ENCODE measurements at regions not wholly inside any gene's neighbourhood (a gene's known extent, or its start where the extent isn't known, plus 50 kb on each side); places are given as distances from the start of the nearest gene placed in this dataset.

GRCh38 chr6:165884813-165885765, 222.0 kb upstream of the PDE10A start:
- H3K4me1 ChIP-seq (ENCODE audit: control insufficient read depth, insufficient read depth, low read length), result no peaks in the 10 kb centered on the region
- ChIA-PET CTCF (interaction anchor here (1.0 to 1.8 kb wide), 3 partner anchors 147 to 221 kb away, joined by 4 to 16 read pairs (median 6); no protein-coding TSS in a partner anchor), POLR2A (interaction anchor here (0.7 kb wide), 1 partner anchor 201 kb away, joined by 9 read pairs; no protein-coding TSS in a partner anchor)
- no TSS peak for BruUV-seq (replicated peaks)
- in situ Hi-C loops (cut with HindIII; ENCODE audit: low pct_unique_long_range_greater_than_20kb, low sequenced_read_pairs), result no loop called here
- intact Hi-C loops (cut with micrococcal nuclease; ENCODE audit: unreplicated experiment), result loop anchor here (2.0 kb wide), 2 partner anchors 214 to 222 kb away; no protein-coding TSS in a partner anchor
- H3K27ac ChIP-seq (ENCODE audit: low read length), result no peak overlapping the region
- DNase-seq (ENCODE audit: low read depth, low spot score) (no peak), ATAC-seq (peak; percentile 99)
- peaks cover 7% of the 10 kb centered on the region; the same call in 1 of the 2 replicates for H3K27me3 ChIP-seq (ENCODE audit: control insufficient read depth, insufficient read depth, low read length)
- no peaks in the 10 kb centered on the region for H3K9me3 ChIP-seq (ENCODE audit: control insufficient read depth, insufficient read depth, low read depth, low read length)
- H3K36me3 ChIP-seq (ENCODE audit: control insufficient read depth, insufficient read depth, low read length), result no peaks in the 10 kb centered on the region; the same call in 1 of the 2 replicates
- H3K4me3 ChIP-seq (ENCODE audit: low read depth in 2 of 2, low read length in 2 of 2), result no peak overlapping the region
- peak; percentile 95 for TF ChIP-seq CTCF (IDR thresholded peaks at IDR 0.05)
- TF ChIP-seq POLR2AphosphoS5 (IDR thresholded peaks at IDR 0.05; ENCODE audit: low read depth, low read length), result no peak
- TF ChIP-seq SIN3A (IDR thresholded peaks at IDR 0.05; ENCODE audit: borderline replicate concordance, insufficient read depth, low read depth, low read length), result no peak
- no peak for TF ChIP-seq REST (IDR thresholded peaks at IDR 0.05; ENCODE audit: insufficient read depth in 1 of 2, low read depth in 2 of 2, low read length in 1 of 2)
- no peak for TF ChIP-seq TCF7L2 (IDR thresholded peaks at IDR 0.05; ENCODE audit: low read depth, low read length)

GRCh38 chr6:165883851-165884640, 221.0 kb upstream of the PDE10A start:
- Histone ChIP-seq H3K27ac (ENCODE audit: low read length) (no peak overlapping the region), H3K9me3 (ENCODE audit: control insufficient read depth, insufficient read depth, low read depth, low read length) (no peaks in the 10 kb centered on the region), H3K4me1 (ENCODE audit: control insufficient read depth, insufficient read depth, low read length) (no peaks in the 10 kb centered on the region), H3K27me3 (ENCODE audit: control insufficient read depth, insufficient read depth, low read length) (peaks cover 4% of the 10 kb centered on the region; the same call in 1 of the 2 replicates), H3K4me3 (ENCODE audit: low read depth in 2 of 2, low read length in 2 of 2) (no peak overlapping the region), H3K36me3 (ENCODE audit: control insufficient read depth, insufficient read depth, low read length) (no peaks in the 10 kb centered on the region; the same call in 1 of the 2 replicates)
- 0 out of 2 replicates have a peak, but pooled peaks have one; percentile 50 for ATAC-seq
- no peak for TF ChIP-seq REST (IDR thresholded peaks at IDR 0.05; ENCODE audit: insufficient read depth in 1 of 2, low read depth in 2 of 2, low read length in 1 of 2)
- TF ChIP-seq TCF7L2 (IDR thresholded peaks at IDR 0.05; ENCODE audit: low read depth, low read length), result no peak
- no peak for TF ChIP-seq CTCF (IDR thresholded peaks at IDR 0.05)
- TF ChIP-seq SIN3A (IDR thresholded peaks at IDR 0.05; ENCODE audit: borderline replicate concordance, insufficient read depth, low read depth, low read length), result no peak
- TF ChIP-seq POLR2AphosphoS5 (IDR thresholded peaks at IDR 0.05; ENCODE audit: low read depth, low read length), result no peak
- in situ Hi-C loops (cut with HindIII; ENCODE audit: low pct_unique_long_range_greater_than_20kb, low sequenced_read_pairs) (no loop called here), intact Hi-C loops (cut with micrococcal nuclease; ENCODE audit: unreplicated experiment) (loop anchor here (2.0 kb wide), 2 partner anchors 215 to 223 kb away; no protein-coding TSS in a partner anchor)
- ChIA-PET CTCF (interaction anchor here (0.5 to 1.8 kb wide), 6 partner anchors 143 to 874 kb away, joined by 3 to 16 read pairs (median 4); no protein-coding TSS in a partner anchor), POLR2A (no interaction called here)
- no peak for DNase-seq (ENCODE audit: low read depth, low spot score)
- BruUV-seq (replicated peaks), result no TSS peak

Data from Panc1 (cell line).